ENCODE measurements at regions not wholly inside any gene's neighbourhood (a gene's known extent, or its start where the extent isn't known, plus 50 kb on each side); places are given as distances from the start of the nearest gene placed in this dataset.

GRCh38 chr2:55973673-55974072 is 50.1 kb upstream of the EFEMP1 start:
- FAIRE-seq: no peak
- no peak for DNase-seq (ENCODE audit: insufficient read length, low spot score)

- no peak for FAIRE-seq
- no peak for DNase-seq (ENCODE audit: insufficient read length, low spot score)
These were observed 53.1 kb upstream of the EFEMP1 start for GRCh38 chr2:55976681-55977080.

- FAIRE-seq: peak; percentile 82
- peak; percentile 2 for DNase-seq (ENCODE audit: insufficient read length, low spot score)
These were observed 61.8 kb upstream of the EFEMP1 start for GRCh38 chr2:55985406-55985805.

GRCh38 chr2:55986001-55986400 is 62.4 kb upstream of the EFEMP1 start:
- DNase-seq (ENCODE audit: insufficient read length, low spot score) (no peak), FAIRE-seq (no peak)

GRCh38 chr2:55986700-55987440 is 63.3 kb upstream of the EFEMP1 start:
- DNase-seq (ENCODE audit: insufficient read length, low spot score): no peak
- FAIRE-seq: no peak

- no peak for FAIRE-seq
- DNase-seq (ENCODE audit: insufficient read length, low spot score): no peak
These were observed 65.8 kb upstream of the EFEMP1 start for GRCh38 chr2:55989405-55989804.

GRCh38 chr2:55992455-55992854 is 68.9 kb upstream of the EFEMP1 start:
- FAIRE-seq: no peak
- DNase-seq (ENCODE audit: insufficient read length, low spot score): no peak

GRCh38 chr2:55993685-55994084 is 70.1 kb upstream of the EFEMP1 start:
- FAIRE-seq (no peak), DNase-seq (ENCODE audit: insufficient read length, low spot score) (no peak)

- DNase-seq (ENCODE audit: insufficient read length, low spot score) (no peak), FAIRE-seq (no peak)
These were observed 71.6 kb upstream of the EFEMP1 start for GRCh38 chr2:55995211-55995610.

GRCh38 chr2:55995902-55996301 is 72.3 kb upstream of the EFEMP1 start:
- no peak for DNase-seq (ENCODE audit: insufficient read length, low spot score)
- no peak for FAIRE-seq

GRCh38 chr2:55999231-55999630 is 75.6 kb upstream of the EFEMP1 start:
- no peak for DNase-seq (ENCODE audit: insufficient read length, low spot score)
- no peak for FAIRE-seq

- DNase-seq (ENCODE audit: insufficient read length, low spot score) (no peak), FAIRE-seq (no peak)
These were observed 76.2 kb upstream of the EFEMP1 start for GRCh38 chr2:55999790-56000189.

- FAIRE-seq (no peak), DNase-seq (ENCODE audit: insufficient read length, low spot score) (no peak)
These were observed 78.4 kb upstream of the EFEMP1 start for GRCh38 chr2:56001947-56002346.

- FAIRE-seq (no peak), DNase-seq (ENCODE audit: insufficient read length, low spot score) (no peak)
These were observed 85.3 kb upstream of the EFEMP1 start for GRCh38 chr2:56008661-56009431.

- FAIRE-seq (no peak), DNase-seq (ENCODE audit: insufficient read length, low spot score) (no peak)
These were observed 86.3 kb upstream of the EFEMP1 start for GRCh38 chr2:56009758-56010458.

- FAIRE-seq (no peak), DNase-seq (ENCODE audit: insufficient read length, low spot score) (no peak)
These were observed 88.0 kb upstream of the EFEMP1 start for GRCh38 chr2:56011624-56012023.

GRCh38 chr2:56012221-56012765 is 88.7 kb upstream of the EFEMP1 start:
- FAIRE-seq (no peak), DNase-seq (ENCODE audit: insufficient read length, low spot score) (no peak)

GRCh38 chr2:56013475-56013874 is 89.9 kb upstream of the EFEMP1 start:
- no peak for DNase-seq (ENCODE audit: insufficient read length, low spot score)
- no peak for FAIRE-seq

GRCh38 chr2:56014046-56014730 is 90.6 kb upstream of the EFEMP1 start:
- FAIRE-seq (no peak), DNase-seq (ENCODE audit: insufficient read length, low spot score) (no peak)

- FAIRE-seq: no peak
- DNase-seq (ENCODE audit: insufficient read length, low spot score): no peak
These were observed 92.1 kb upstream of the EFEMP1 start for GRCh38 chr2:56015711-56016115.

GRCh38 chr2:56017784-56018183 is 94.2 kb upstream of the EFEMP1 start:
- DNase-seq (ENCODE audit: insufficient read length, low spot score) (no peak), FAIRE-seq (no peak)

All from GM19239 (cell line).